ENCODE measurements at regions not wholly inside any gene's neighbourhood (a gene's known extent, or its start where the extent isn't known, plus 50 kb on each side); places are given as distances from the start of the nearest gene placed in this dataset.
"Not testable (repeated sequence)": the region's sequence is repeated elsewhere in the genome, so short reads cannot be mapped to it uniquely, and the experiment has no call there.

DNA sequence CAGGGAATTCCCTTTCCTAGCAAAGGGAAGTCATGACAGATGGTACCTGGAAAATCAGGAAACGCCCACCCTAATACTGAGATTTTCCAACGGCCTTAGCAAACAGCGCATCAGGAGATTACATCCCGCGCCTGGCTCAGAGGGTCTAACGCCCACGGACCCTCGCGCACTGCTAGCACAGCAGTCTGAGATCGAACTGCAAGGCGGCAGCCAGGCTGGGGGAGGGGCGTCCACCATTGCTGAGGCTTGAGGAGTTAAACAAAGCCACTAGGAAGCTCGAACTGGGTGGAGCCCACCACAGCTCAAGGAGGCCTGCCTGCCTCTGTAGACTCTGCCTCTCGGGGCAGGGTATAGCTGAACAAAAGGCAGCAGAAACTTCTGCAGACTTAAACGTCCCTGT is 507.7 kb downstream of the ZIC3 start:
- Mint-ChIP-seq H3K9me3 (peaks cover 0 to 5% (median 0%) of the 10 kb centered on the region in 8 donors), H3K36me3 (no peaks in the 10 kb centered on the region), H3K4me3 (no peak overlapping the region), H3K27me3 (no peaks in the 10 kb centered on the region), H3K4me1 (no peaks in the 10 kb centered on the region), H3K27ac (no peak overlapping the region)
- H3K27me3 ChIP-seq (ENCODE audit: insufficient read depth, low read length) = no peaks in the 10 kb centered on the region
- H3K9me3 ChIP-seq (ENCODE audit: control insufficient read depth in 1 of 2, low read length in 2 of 2) = no peaks in the 10 kb centered on the region
- CTCF ChIA-PET (ENCODE audit: partially characterized antibody) = no interaction called here
- no peak overlapping the region for H3K4me3 ChIP-seq (ENCODE audit: low read length in 2 of 2)
- H3K36me3 ChIP-seq (ENCODE audit: insufficient read depth, low read length) = no peaks in the 10 kb centered on the region
- no peaks in the 10 kb centered on the region for H3K4me1 ChIP-seq (ENCODE audit: insufficient read depth, low read length)
- intact Hi-C loops (cut with micrococcal nuclease) = no loop called here
- H3K27ac ChIP-seq (ENCODE audit: low read depth, low read length) = no peak overlapping the region
- DNase-seq = no peak
- POLR2A ChIA-PET (ENCODE audit: partially characterized antibody) = no interaction called here

DNA sequence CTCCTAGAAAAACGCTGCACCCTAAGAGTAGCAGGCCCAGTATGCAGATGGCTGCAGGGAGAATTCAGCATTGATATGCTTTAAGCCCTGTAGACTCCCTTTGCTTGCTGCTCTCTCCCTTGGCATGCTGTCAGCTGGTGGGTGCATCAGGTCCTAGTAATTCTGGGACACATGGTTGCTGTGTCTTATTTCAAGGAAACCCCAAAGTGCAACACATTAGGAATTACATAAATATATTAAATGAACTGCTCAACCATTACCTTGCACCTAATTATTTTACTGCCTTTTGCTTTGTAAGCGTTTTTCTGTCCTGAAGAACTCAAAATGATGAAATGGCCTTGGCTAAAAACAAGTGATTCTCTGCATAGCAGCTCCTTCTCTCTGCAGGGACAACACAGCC is 516.3 kb downstream of the ZIC3 start:
- Histone ChIP-seq H3K27me3 (ENCODE audit: insufficient read depth, low read length) (no peaks in the 10 kb centered on the region), H3K36me3 (ENCODE audit: insufficient read depth, low read length) (no peaks in the 10 kb centered on the region), H3K4me3 (ENCODE audit: low read length in 2 of 2) (no peak overlapping the region), H3K4me1 (ENCODE audit: insufficient read depth, low read length) (no peaks in the 10 kb centered on the region), H3K9me3 (ENCODE audit: control insufficient read depth in 1 of 2, low read length in 2 of 2) (no peaks in the 10 kb centered on the region), H3K27ac (ENCODE audit: low read depth, low read length) (no peak overlapping the region)
- Mint-ChIP-seq H3K27ac (no peak overlapping the region), H3K27me3 (no peaks in the 10 kb centered on the region), H3K4me1 (no peaks in the 10 kb centered on the region), H3K9me3 (peaks cover 0 to 2% (median 0%) of the 10 kb centered on the region in 8 donors), H3K36me3 (no peaks in the 10 kb centered on the region), H3K4me3 (no peak overlapping the region)
- no peak for DNase-seq
- CTCF ChIA-PET (ENCODE audit: partially characterized antibody) = no interaction called here
- intact Hi-C loops (cut with micrococcal nuclease) = no loop called here
- POLR2A ChIA-PET (ENCODE audit: partially characterized antibody) = no interaction called here

DNA sequence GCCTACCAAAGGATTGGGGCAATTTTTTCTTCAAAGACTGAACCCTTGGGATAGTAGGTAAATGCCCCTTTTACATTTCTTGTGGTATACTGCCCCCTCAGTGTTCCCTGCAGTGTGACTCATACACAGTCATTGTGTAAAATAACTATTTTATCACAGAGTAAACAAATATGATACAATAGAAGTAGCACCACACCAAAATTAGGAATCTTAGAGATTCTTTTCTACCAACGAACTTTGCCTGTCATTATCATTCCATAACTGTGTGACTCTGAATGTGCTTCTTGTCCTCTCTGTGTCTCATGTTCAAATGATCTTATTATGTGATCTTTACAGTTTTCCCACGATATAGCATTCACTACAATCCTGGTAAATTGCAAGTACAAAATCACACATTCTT is 517.0 kb downstream of the ZIC3 start:
- Mint-ChIP-seq H3K9me3 (peaks cover 0 to 2% (median 0%) of the 10 kb centered on the region in 8 donors), H3K27ac (no peak overlapping the region)
- no peaks in the 10 kb centered on the region for H3K27me3 ChIP-seq (ENCODE audit: insufficient read depth, low read length)

DNA sequence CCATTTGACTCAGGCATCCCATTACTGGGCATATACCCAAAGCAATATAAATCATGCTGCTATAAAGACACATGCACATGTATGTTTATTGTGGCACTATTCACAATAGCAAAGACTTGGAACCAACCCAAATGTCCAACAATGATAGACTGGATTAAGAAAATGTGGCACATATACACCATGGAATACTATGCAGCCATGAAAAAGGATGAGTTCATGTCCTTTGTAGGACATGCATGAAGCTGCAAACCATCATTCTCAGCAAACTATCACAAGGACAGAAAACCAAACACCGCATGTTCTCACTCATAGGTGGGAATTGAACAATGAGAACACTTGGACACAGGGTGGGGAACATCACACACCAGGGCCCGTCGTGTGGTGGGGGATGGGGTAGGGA is 545.0 kb downstream of the ZIC3 start:
- H3K27me3 ChIP-seq (ENCODE audit: insufficient read depth, low read length); H3K4me3 ChIP-seq (ENCODE audit: low read length in 2 of 2); DNase-seq; CTCF ChIA-PET (ENCODE audit: partially characterized antibody); H3K4me1 ChIP-seq (ENCODE audit: insufficient read depth, low read length); H3K27me3 Mint-ChIP-seq; intact Hi-C loops (cut with micrococcal nuclease); H3K9me3 Mint-ChIP-seq; H3K27ac ChIP-seq (ENCODE audit: low read depth, low read length); H3K36me3 ChIP-seq (ENCODE audit: insufficient read depth, low read length); POLR2A ChIA-PET (ENCODE audit: partially characterized antibody); H3K27ac Mint-ChIP-seq; H3K9me3 ChIP-seq (ENCODE audit: control insufficient read depth in 1 of 2, low read length in 2 of 2); H3K4me3 Mint-ChIP-seq; H3K4me1 Mint-ChIP-seq; H3K36me3 Mint-ChIP-seq: not testable (repeated sequence)

More for the DNA sequence above, 517.0 kb downstream of the ZIC3 start:
- no peaks in the 10 kb centered on the region for H3K4me1 Mint-ChIP-seq
- no peak overlapping the region for H3K4me3 ChIP-seq (ENCODE audit: low read length in 2 of 2)
- intact Hi-C loops (cut with micrococcal nuclease) = no loop called here
- H3K4me1 ChIP-seq (ENCODE audit: insufficient read depth, low read length) = no peaks in the 10 kb centered on the region
- CTCF ChIA-PET (ENCODE audit: partially characterized antibody) = no interaction called here
- POLR2A ChIA-PET (ENCODE audit: partially characterized antibody) = no interaction called here
- no peaks in the 10 kb centered on the region for H3K36me3 ChIP-seq (ENCODE audit: insufficient read depth, low read length)
- H3K9me3 ChIP-seq (ENCODE audit: control insufficient read depth in 1 of 2, low read length in 2 of 2) = no peaks in the 10 kb centered on the region
- no peaks in the 10 kb centered on the region for H3K36me3 Mint-ChIP-seq
- no peak overlapping the region for H3K4me3 Mint-ChIP-seq
- H3K27me3 Mint-ChIP-seq = no peaks in the 10 kb centered on the region
- DNase-seq = no peak
- no peak overlapping the region for H3K27ac ChIP-seq (ENCODE audit: low read depth, low read length)

DNA sequence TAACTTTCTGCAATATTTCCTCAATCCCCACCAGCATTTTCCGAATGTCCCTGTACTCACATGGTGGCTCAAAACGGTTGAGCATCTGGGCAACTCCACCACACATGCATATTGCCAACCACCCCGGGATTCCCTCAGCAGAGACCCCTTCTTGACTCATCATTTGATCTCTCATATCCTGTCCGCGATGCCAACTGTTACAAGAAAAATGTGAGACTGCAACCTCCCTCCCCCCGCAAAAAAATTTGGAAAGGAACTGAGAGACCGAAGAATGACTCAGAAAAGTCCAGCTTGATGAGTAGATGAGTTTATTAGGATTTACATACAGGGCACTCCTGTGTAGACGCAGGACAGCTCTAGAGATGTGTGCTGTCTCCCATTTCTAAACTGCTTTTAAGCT is 561.4 kb downstream of the ZIC3 start:
- H3K36me3 ChIP-seq (ENCODE audit: insufficient read depth, low read length) = no peaks in the 10 kb centered on the region
- Mint-ChIP-seq H3K4me1 (peaks cover 0 to 2% (median 0%) of the 10 kb centered on the region in 4 donors), H3K36me3 (no peaks in the 10 kb centered on the region), H3K4me3 (no peak overlapping the region), H3K27me3 (no peaks in the 10 kb centered on the region), H3K27ac (peak overlapping the region in 1 of 7 donors; percentile 65), H3K9me3 (no peaks in the 10 kb centered on the region)
- no peaks in the 10 kb centered on the region for H3K4me1 ChIP-seq (ENCODE audit: insufficient read depth, low read length)
- H3K27me3 ChIP-seq (ENCODE audit: insufficient read depth, low read length) = no peaks in the 10 kb centered on the region
- DNase-seq = no peak
- POLR2A ChIA-PET (ENCODE audit: partially characterized antibody) = no interaction called here
- H3K27ac ChIP-seq (ENCODE audit: low read depth, low read length) = no peak overlapping the region
- CTCF ChIA-PET (ENCODE audit: partially characterized antibody) = no interaction called here
- H3K9me3 ChIP-seq (ENCODE audit: control insufficient read depth in 1 of 2, low read length in 2 of 2) = no peaks in the 10 kb centered on the region
- no peak overlapping the region for H3K4me3 ChIP-seq (ENCODE audit: low read length in 2 of 2)
- intact Hi-C loops (cut with micrococcal nuclease) = loop anchor here (10.0 kb wide), 1 partner anchor 617 kb away; no protein-coding TSS in a partner anchor

DNA sequence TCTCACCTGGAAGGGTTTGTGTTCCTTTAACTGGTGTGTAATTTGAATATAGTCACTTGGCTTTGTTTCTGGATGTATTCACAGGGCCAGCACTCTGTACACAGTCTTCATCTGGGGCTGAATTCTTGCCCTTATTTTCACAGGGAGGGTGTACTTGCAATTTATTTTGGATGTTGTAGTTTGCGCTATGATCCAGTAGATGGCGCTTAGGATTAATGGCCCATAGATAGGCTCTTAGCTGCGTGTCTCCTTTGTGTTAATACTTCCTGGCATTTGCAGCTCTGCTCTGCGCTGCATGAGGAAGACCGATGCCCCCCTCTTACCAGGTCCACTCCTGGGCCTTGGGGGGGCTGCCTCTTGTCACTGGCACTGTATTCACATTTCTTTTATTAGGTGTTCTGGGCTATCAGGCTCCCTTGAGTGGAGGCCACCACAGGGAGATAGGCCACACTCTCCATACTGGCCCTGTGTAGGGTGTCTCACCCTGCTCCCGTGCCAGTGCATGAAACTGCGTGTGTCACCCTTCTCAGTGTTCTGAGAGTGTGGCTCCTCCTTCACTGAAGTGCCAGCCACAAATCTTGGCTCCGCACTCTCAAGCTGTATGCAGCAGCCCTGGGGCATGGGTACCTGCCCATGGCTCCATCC is 562.2 kb downstream of the ZIC3 start:
- H3K27me3 ChIP-seq (ENCODE audit: insufficient read depth, low read length) = no peaks in the 10 kb centered on the region
- no peaks in the 10 kb centered on the region for H3K27me3 Mint-ChIP-seq
- H3K4me3 ChIP-seq (ENCODE audit: low read length in 2 of 2) = no peak overlapping the region
- H3K36me3 ChIP-seq (ENCODE audit: insufficient read depth, low read length) = no peaks in the 10 kb centered on the region
- H3K4me1 Mint-ChIP-seq = peaks cover 0 to 2% (median 0%) of the 10 kb centered on the region in 4 donors
- CTCF ChIA-PET (ENCODE audit: partially characterized antibody) = no interaction called here
- no peak overlapping the region for H3K27ac ChIP-seq (ENCODE audit: low read depth, low read length)
- no peaks in the 10 kb centered on the region for H3K36me3 Mint-ChIP-seq
- DNase-seq = peak in 4 of 5 donors; percentile 6 to 21 (median 10)
- no peaks in the 10 kb centered on the region for H3K4me1 ChIP-seq (ENCODE audit: insufficient read depth, low read length)
- intact Hi-C loops (cut with micrococcal nuclease) = loop anchor here (10.0 kb wide), 1 partner anchor 617 kb away; no protein-coding TSS in a partner anchor
- H3K4me3 Mint-ChIP-seq = no peak overlapping the region
- H3K9me3 Mint-ChIP-seq = no peaks in the 10 kb centered on the region
- no peaks in the 10 kb centered on the region for H3K9me3 ChIP-seq (ENCODE audit: control insufficient read depth in 1 of 2, low read length in 2 of 2)
- no peak overlapping the region for H3K27ac Mint-ChIP-seq
- POLR2A ChIA-PET (ENCODE audit: partially characterized antibody) = no interaction called here

DNA sequence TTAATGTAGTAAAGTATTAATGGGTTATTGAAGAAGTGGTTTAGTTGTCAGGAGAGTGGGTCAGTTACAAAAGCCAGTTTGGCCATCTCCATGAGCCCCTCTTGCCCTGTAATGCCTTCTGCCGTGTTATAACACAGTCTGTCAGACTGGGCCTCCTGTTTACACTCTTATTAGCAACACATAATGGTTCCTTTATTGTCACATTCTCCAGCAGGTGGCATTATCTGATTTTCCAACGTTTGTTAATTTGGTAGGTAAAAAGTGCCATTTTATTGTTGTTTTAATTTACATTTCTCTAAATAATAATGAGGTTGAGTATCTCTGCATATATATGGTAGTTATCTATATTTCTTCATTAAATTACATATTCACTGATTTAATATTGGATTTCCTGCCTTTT is 560.8 kb downstream of the FGF13 start:
- Histone ChIP-seq H3K4me3 (ENCODE audit: low read length in 2 of 2) (no peak overlapping the region), H3K36me3 (ENCODE audit: insufficient read depth, low read length) (no peaks in the 10 kb centered on the region), H3K4me1 (ENCODE audit: insufficient read depth, low read length) (no peaks in the 10 kb centered on the region), H3K9me3 (ENCODE audit: control insufficient read depth in 1 of 2, low read length in 2 of 2) (no peaks in the 10 kb centered on the region), H3K27me3 (ENCODE audit: insufficient read depth, low read length) (no peaks in the 10 kb centered on the region), H3K27ac (ENCODE audit: low read depth, low read length) (no peak overlapping the region)
- no peak for DNase-seq
- H3K4me3 Mint-ChIP-seq = no peak overlapping the region
- H3K36me3 Mint-ChIP-seq = no peaks in the 10 kb centered on the region
- POLR2A ChIA-PET (ENCODE audit: partially characterized antibody) = no interaction called here
- no peaks in the 10 kb centered on the region for H3K4me1 Mint-ChIP-seq
- no peak overlapping the region for H3K27ac Mint-ChIP-seq
- CTCF ChIA-PET (ENCODE audit: partially characterized antibody) = no interaction called here
- H3K9me3 Mint-ChIP-seq = peaks cover 0 to 5% (median 0%) of the 10 kb centered on the region in 8 donors
- intact Hi-C loops (cut with micrococcal nuclease) = no loop called here
- H3K27me3 Mint-ChIP-seq = no peaks in the 10 kb centered on the region

DNA sequence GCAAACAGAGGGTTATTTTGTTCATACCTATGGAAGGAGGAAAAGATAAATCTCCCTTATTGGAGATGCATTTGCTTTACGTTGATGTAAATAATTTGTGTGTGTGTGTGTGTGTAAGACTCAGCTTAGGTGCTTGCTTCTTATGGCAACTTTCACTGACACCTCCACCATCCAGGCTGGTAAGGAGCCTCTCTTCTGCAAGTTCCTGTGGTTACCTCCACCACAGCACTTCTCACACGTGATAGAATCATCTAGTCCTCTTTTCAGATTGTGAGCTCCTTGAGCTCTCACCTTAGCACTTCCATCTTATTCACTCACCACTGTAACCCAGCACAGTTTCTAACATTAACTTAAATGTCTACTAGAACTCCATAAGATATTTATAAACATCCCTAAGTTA is 553.7 kb downstream of the FGF13 start:
- ChIA-PET POLR2A (ENCODE audit: partially characterized antibody) (no interaction called here), CTCF (ENCODE audit: partially characterized antibody) (no interaction called here)
- Histone ChIP-seq H3K27me3 (ENCODE audit: insufficient read depth, low read length) (no peaks in the 10 kb centered on the region), H3K27ac (ENCODE audit: low read depth, low read length) (no peak overlapping the region), H3K4me3 (ENCODE audit: low read length in 2 of 2) (no peak overlapping the region), H3K9me3 (ENCODE audit: control insufficient read depth in 1 of 2, low read length in 2 of 2) (no peaks in the 10 kb centered on the region), H3K4me1 (ENCODE audit: insufficient read depth, low read length) (no peaks in the 10 kb centered on the region), H3K36me3 (ENCODE audit: insufficient read depth, low read length) (no peaks in the 10 kb centered on the region)
- peaks cover 0 to 4% (median 0%) of the 10 kb centered on the region in 8 donors for H3K9me3 Mint-ChIP-seq
- no peak overlapping the region for H3K27ac Mint-ChIP-seq
- no peak overlapping the region for H3K4me3 Mint-ChIP-seq
- H3K4me1 Mint-ChIP-seq = no peaks in the 10 kb centered on the region
- H3K36me3 Mint-ChIP-seq = no peaks in the 10 kb centered on the region
- H3K27me3 Mint-ChIP-seq = no peaks in the 10 kb centered on the region
- intact Hi-C loops (cut with micrococcal nuclease) = no loop called here
- DNase-seq = no peak
